HUES48 (cell line): ENCODE measurements at regions not wholly inside any gene's neighbourhood (a gene's known extent, or its start where the extent isn't known, plus 50 kb on each side); places are given as distances from the start of the nearest gene placed in this dataset.

Experiments
- H3K27ac ChIP-seq: one replicate; pipeline ENCODE4 v1.7.0; 2013; ENCODE audit warnings: low read depth, low read length, inconsistent platforms
- H3K27me3 ChIP-seq: 2 replicates; pipeline ENCODE4 v1.6.1; 2013; ENCODE audit warnings: mild to moderate bottlenecking, low read length; ENCODE audit not compliant: control insufficient read depth, insufficient read depth
- H3K36me3 ChIP-seq: 2 replicates; pipeline ENCODE4 v1.6.1; 2013; ENCODE audit warnings: low read length; ENCODE audit not compliant: control insufficient read depth, insufficient read depth
- H3K4me1 ChIP-seq: 2 replicates; pipeline ENCODE4 v1.6.1; 2013; ENCODE audit warnings: mild to moderate bottlenecking, low read length; ENCODE audit not compliant: control insufficient read depth, insufficient read depth
- H3K4me3 ChIP-seq: 2 replicates; pipeline ENCODE4 v1.5.1; 2013; ENCODE audit warnings: mild to moderate bottlenecking, low read depth, low read length
- H3K9ac ChIP-seq: 2 replicates; pipeline ENCODE4 v1.6.1; 2013; ENCODE audit warnings: mild to moderate bottlenecking, low read depth, low read length, moderate library complexity
- H3K9me3 ChIP-seq: 2 replicates; pipeline ENCODE4 v1.6.1; 2013; ENCODE audit warnings: low read length; ENCODE audit not compliant: control insufficient read depth, insufficient read depth

DNA sequence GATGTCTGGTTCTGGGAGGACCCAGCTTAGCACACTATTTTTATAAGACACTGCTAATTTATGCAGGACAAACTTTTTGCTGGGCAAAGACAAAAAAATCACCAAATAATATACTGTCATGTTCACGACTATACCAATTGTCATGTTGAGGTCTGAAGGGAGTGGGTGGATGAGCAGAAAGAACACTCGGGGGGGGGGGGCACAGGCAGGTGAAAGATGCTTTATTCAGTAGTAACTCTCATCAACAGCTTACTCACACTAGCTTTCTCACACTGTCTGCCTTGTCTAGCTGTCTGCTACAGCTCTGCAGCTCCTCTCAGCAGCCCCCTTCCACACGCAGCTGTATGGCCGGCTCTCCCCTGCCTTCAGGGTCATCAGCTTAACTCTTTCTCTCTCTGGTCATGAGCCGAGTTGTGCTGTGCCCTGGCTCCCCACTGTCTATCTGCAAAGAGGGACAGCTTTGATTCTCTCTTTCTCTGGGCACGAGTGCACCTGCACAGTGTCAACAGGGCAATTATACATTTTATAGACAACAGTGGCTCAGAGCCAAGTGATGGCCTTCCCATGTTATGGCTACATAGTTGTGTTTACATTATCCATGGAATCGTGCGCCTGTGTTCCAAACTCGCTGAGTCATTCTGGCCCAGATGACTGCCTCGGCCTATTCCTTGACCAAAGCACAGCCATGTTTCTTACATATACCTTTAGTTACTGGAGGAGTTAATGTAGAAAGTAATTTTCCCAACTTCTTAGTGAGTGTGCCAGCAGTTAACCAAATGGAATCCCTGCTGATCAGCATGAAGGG, 187.7 kb upstream of the PRSS16 start:
- H3K4me3 ChIP-seq, result no peak overlapping the region
- H3K27me3 ChIP-seq, result no peaks in the 10 kb centered on the region
- H3K9me3 ChIP-seq, result no peaks in the 10 kb centered on the region
- no peaks in the 10 kb centered on the region for H3K36me3 ChIP-seq
- no peak overlapping the region for H3K27ac ChIP-seq
- H3K4me1 ChIP-seq, result peaks cover 4% of the 10 kb centered on the region; the same call in 1 of the 2 replicates
- no peak overlapping the region for H3K9ac ChIP-seq

- Histone ChIP-seq H3K27me3 (no peaks in the 10 kb centered on the region), H3K27ac (no peak overlapping the region), H3K9me3 (no peaks in the 10 kb centered on the region), H3K4me3 (no peak overlapping the region), H3K36me3 (no peaks in the 10 kb centered on the region), H3K4me1 (peaks cover 8% of the 10 kb centered on the region), H3K9ac (no peak overlapping the region)
These were observed 186.1 kb upstream of the PRSS16 start for GRCh38 chr6:27061235-27061993.

DNA sequence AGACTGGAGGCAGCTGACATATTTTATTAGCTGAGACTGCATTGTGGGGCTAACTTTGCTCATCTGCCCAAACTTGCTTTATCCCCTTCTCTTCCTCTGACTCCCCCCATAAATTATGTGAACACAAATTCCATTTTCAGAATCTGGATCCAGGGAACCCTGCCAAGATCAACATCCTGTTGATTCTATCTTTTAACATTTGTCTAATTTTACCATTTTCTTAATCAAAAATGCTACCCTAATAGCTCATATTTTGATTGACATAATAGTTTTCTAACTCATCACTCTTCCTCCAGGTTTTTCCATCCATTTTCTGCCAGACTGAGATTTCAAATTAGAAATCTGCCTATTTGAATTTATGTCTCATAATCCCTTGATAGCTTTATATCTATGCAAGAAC, 184.7 kb upstream of the PRSS16 start:
- Histone ChIP-seq H3K27ac (no peak overlapping the region), H3K36me3 (no peaks in the 10 kb centered on the region), H3K27me3 (no peaks in the 10 kb centered on the region), H3K4me1 (peaks cover 17% of the 10 kb centered on the region), H3K9ac (no peak overlapping the region), H3K4me3 (no peak overlapping the region), H3K9me3 (no peaks in the 10 kb centered on the region)

GRCh38 chr6:27065183-27065582, 182.3 kb upstream of the PRSS16 start:
- Histone ChIP-seq H3K27ac (no peak overlapping the region), H3K9ac (no peak overlapping the region), H3K9me3 (no peaks in the 10 kb centered on the region), H3K4me3 (no peak overlapping the region), H3K27me3 (no peaks in the 10 kb centered on the region), H3K36me3 (no peaks in the 10 kb centered on the region), H3K4me1 (peaks cover 13% of the 10 kb centered on the region)

DNA sequence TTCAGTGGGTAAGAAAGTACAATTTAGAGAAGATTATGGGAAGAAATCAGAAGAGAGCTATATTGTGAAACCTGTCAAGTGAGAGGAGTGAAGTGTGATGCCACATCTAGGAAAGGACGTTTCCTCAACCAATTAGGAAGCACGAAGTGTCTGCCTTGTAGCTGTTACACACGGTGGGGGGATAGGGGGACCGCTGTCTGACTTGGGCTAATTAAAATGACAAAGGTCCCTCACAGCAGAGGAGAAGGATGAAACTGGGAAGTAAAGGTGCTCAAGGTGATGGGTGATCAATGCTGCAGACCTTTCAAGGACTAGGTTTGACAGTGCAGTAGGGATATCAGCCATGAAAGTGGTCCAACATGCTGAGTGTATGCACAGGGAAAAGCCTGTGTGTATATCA, 181.1 kb upstream of the PRSS16 start:
- peak overlapping the region; percentile 35 for H3K27ac ChIP-seq
- H3K4me3 ChIP-seq, result peak overlapping the region; percentile 29

GRCh38 chr6:27066802-27067201, 180.7 kb upstream of the PRSS16 start:
- H3K4me1 ChIP-seq, result peaks cover 13% of the 10 kb centered on the region
- no peaks in the 10 kb centered on the region for H3K36me3 ChIP-seq
- no peaks in the 10 kb centered on the region for H3K9me3 ChIP-seq
- peak overlapping the region; percentile 35 for H3K27ac ChIP-seq
- no peaks in the 10 kb centered on the region for H3K27me3 ChIP-seq
- no peak overlapping the region for H3K9ac ChIP-seq
- peak overlapping the region; percentile 29; the same call in 1 of the 2 replicates for H3K4me3 ChIP-seq

More for the DNA sequence above, 181.1 kb upstream of the PRSS16 start:
- Histone ChIP-seq H3K27me3 (no peaks in the 10 kb centered on the region), H3K4me1 (peaks cover 13% of the 10 kb centered on the region), H3K9me3 (no peaks in the 10 kb centered on the region), H3K9ac (no peak overlapping the region), H3K36me3 (no peaks in the 10 kb centered on the region)

GRCh38 chr6:27073441-27073840, 174.1 kb upstream of the PRSS16 start:
- no peaks in the 10 kb centered on the region for H3K9me3 ChIP-seq
- H3K9ac ChIP-seq, result no peak overlapping the region
- H3K4me1 ChIP-seq, result no peaks in the 10 kb centered on the region
- no peak overlapping the region for H3K4me3 ChIP-seq
- no peaks in the 10 kb centered on the region for H3K36me3 ChIP-seq
- no peaks in the 10 kb centered on the region for H3K27me3 ChIP-seq
- H3K27ac ChIP-seq, result no peak overlapping the region

DNA sequence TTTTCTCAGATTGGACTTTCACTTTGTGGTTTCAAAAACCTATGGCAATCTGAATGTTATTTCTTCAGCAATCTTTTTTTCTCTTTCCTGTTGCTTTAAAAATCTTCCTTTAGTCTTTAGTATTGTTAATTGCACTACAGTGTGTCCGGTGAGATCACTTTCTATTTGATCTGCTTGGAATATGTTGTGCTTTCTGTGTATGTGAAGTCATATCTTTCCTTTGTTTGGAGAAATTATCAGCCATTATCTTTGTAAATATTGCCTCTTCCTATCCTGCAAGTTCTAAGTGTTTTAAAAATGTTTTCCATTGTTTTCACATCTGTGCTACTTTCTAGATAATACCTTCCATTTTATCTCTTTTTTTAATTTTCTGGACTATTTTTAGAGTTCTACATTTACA, 171.4 kb upstream of the PRSS16 start:
- Histone ChIP-seq H3K27ac (no peak overlapping the region), H3K4me3 (no peak overlapping the region), H3K9ac (no peak overlapping the region), H3K36me3 (no peaks in the 10 kb centered on the region), H3K4me1 (no peaks in the 10 kb centered on the region), H3K27me3 (no peaks in the 10 kb centered on the region), H3K9me3 (no peaks in the 10 kb centered on the region)

GRCh38 chr6:27078734-27079357, 168.7 kb upstream of the PRSS16 start:
- Histone ChIP-seq H3K9ac (peak overlapping the region; percentile 41), H3K9me3 (no peaks in the 10 kb centered on the region), H3K36me3 (no peaks in the 10 kb centered on the region), H3K4me1 (no peaks in the 10 kb centered on the region), H3K4me3 (peak overlapping the region; percentile 86), H3K27me3 (no peaks in the 10 kb centered on the region), H3K27ac (no peak overlapping the region)

DNA sequence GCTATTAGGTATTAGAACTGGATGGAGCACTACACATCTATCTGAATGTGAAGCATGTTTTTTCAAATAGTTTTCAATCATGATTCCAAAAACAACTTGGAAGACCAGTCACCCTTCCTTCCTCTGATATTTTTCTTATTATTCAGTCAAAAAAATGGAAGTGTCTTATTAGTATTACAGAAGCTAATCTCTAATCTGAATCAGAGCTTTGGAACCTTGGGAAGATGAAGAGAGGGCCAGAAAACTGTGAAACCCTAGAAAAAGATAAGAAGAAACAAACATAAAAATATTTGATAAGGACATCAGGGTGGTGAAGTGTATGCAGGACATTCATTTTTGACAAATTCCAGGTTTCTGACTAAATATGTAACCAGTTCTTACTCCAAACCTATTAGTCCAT, 166.3 kb upstream of the PRSS16 start:
- Histone ChIP-seq H3K4me3 (no peak overlapping the region), H3K9me3 (no peaks in the 10 kb centered on the region), H3K9ac (no peak overlapping the region)

GRCh38 chr6:27081931-27082330, 165.6 kb upstream of the PRSS16 start:
- H3K27ac ChIP-seq, result no peak overlapping the region

More for the DNA sequence above, 166.3 kb upstream of the PRSS16 start:
- no peaks in the 10 kb centered on the region for H3K27me3 ChIP-seq
- H3K36me3 ChIP-seq, result no peaks in the 10 kb centered on the region
- H3K4me1 ChIP-seq, result no peaks in the 10 kb centered on the region
- H3K27ac ChIP-seq, result no peak overlapping the region

More at GRCh38 chr6:27081931-27082330, 165.6 kb upstream of the PRSS16 start:
- no peak overlapping the region for H3K9ac ChIP-seq
- no peak overlapping the region for H3K4me3 ChIP-seq
- no peaks in the 10 kb centered on the region for H3K9me3 ChIP-seq
- H3K4me1 ChIP-seq, result no peaks in the 10 kb centered on the region
- H3K27me3 ChIP-seq, result no peaks in the 10 kb centered on the region
- no peaks in the 10 kb centered on the region for H3K36me3 ChIP-seq
